ENCODE measurements at regions not wholly inside any gene's neighbourhood (a gene's known extent, or its start where the extent isn't known, plus 50 kb on each side); places are given as distances from the start of the nearest gene placed in this dataset.
A peak's percentile ranks its signal among the peaks of the same experiment; 100 is the strongest.

GRCh38 chr4:157739242-157739641 lies 433.6 kb downstream of the GASK1B start:
- 27% methylated on average over 2 of the region's 2 CpGs for WGBS (ENCODE audit: low lambda C conversion rate)
- H2AFZ ChIP-seq (ENCODE audit: low read depth), result peak overlapping the region; percentile 41; the same call in 1 of the 2 replicates
- no peaks in the 10 kb centered on the region for H3F3A ChIP-seq (replicated peaks; ENCODE audit: insufficient read depth)
- H3K27ac ChIP-seq (ENCODE audit: low read depth in 2 of 2, low read length in 1 of 2), result peak overlapping the region in 1 of 2 experiments; percentile 24; a peak in 1 of 4 replicates
- no peak for TF ChIP-seq TEAD4 (IDR thresholded peaks at IDR 0.05; ENCODE audit: borderline replicate concordance, insufficient read depth)
- no peak for TF ChIP-seq MEF2A (IDR thresholded peaks at IDR 0.05; ENCODE audit: borderline replicate concordance, low read depth)
- TF ChIP-seq CTCF (IDR thresholded peaks at IDR 0.05), result no peak
- no peak for TF ChIP-seq CHD2 (IDR thresholded peaks at IDR 0.05; ENCODE audit: low read length, partially characterized antibody)
- TF ChIP-seq EP300 (IDR thresholded peaks at IDR 0.05; ENCODE audit: borderline replicate concordance in 1 of 2, low read depth in 1 of 2, low read length in 1 of 2), result no peak
- TF ChIP-seq RXRA (IDR thresholded peaks at IDR 0.05; ENCODE audit: borderline replicate concordance, low read depth), result no peak
- TF ChIP-seq GABPA (IDR thresholded peaks at IDR 0.05; ENCODE audit: low read depth), result no peak
- TF ChIP-seq SMC3 (IDR thresholded peaks at IDR 0.05; ENCODE audit: low read depth, low read length), result no peak
- TF ChIP-seq SIN3A (IDR thresholded peaks at IDR 0.05; ENCODE audit: borderline replicate concordance, low read depth, low read length), result no peak
- TF ChIP-seq MXI1 (IDR thresholded peaks at IDR 0.05; ENCODE audit: low read depth, low read length), result no peak
- TF ChIP-seq IRF3 (IDR thresholded peaks at IDR 0.05; ENCODE audit: low read depth, low read length), result no peak
- H3K9ac ChIP-seq, result no peak overlapping the region
- ChIA-PET CTCF (no interaction called here), POLR2A (no interaction called here)
- no peaks in the 10 kb centered on the region for H3K9me3 ChIP-seq
- no peak overlapping the region for H3K4me2 ChIP-seq
- no peak overlapping the region for H3K4me3 ChIP-seq (ENCODE audit: low read depth in 2 of 2, low read length in 1 of 2)
- H4K20me1 ChIP-seq (ENCODE audit: insufficient read depth), result no peaks in the 10 kb centered on the region
- no peaks in the 10 kb centered on the region for H3K27me3 ChIP-seq (ENCODE audit: insufficient read depth)
- no peaks in the 10 kb centered on the region for H3K9me2 ChIP-seq
- no peaks in the 10 kb centered on the region for H3K79me2 ChIP-seq (ENCODE audit: insufficient read depth)
- no peaks in the 10 kb centered on the region for H3K4me1 ChIP-seq (ENCODE audit: control insufficient read depth in 1 of 2, insufficient read depth in 2 of 2, low read depth in 1 of 2, low read length in 1 of 2)
- no peaks in the 10 kb centered on the region for H3K36me3 ChIP-seq (replicated peaks in 1 of 2; ENCODE audit: control insufficient read depth in 1 of 2, insufficient read depth in 2 of 2, low read length in 1 of 2)
- DNase-seq, result no peak

- CTCF ChIA-PET, result no interaction called here
- TF ChIP-seq NFIC (IDR thresholded peaks at IDR 0.05; ENCODE audit: borderline replicate concordance) (no peak), ELF1 (IDR thresholded peaks at IDR 0.05) (no peak), ZBTB33 (IDR thresholded peaks at IDR 0.05; ENCODE audit: borderline replicate concordance, low read depth) (no peak), RAD21 (IDR thresholded peaks at IDR 0.05; ENCODE audit: low read length) (no peak), MEF2A (IDR thresholded peaks at IDR 0.05; ENCODE audit: borderline replicate concordance, low read depth) (no peak), USF2 (IDR thresholded peaks at IDR 0.05; ENCODE audit: borderline replicate concordance, low read depth, low read length) (no peak), RFX5 (IDR thresholded peaks at IDR 0.05; ENCODE audit: low read length) (no peak)
Observed at GRCh38 chr4:157728215-157728614, 444.6 kb downstream of the GASK1B start.

More at GRCh38 chr4:157728215-157728614, 444.6 kb downstream of the GASK1B start:
- Histone ChIP-seq H3K79me2 (ENCODE audit: insufficient read depth) (no peaks in the 10 kb centered on the region), H3F3A (replicated peaks; ENCODE audit: insufficient read depth) (no peaks in the 10 kb centered on the region), H3K36me3 (replicated peaks in 1 of 2; ENCODE audit: control insufficient read depth in 1 of 2, insufficient read depth in 2 of 2, low read length in 1 of 2) (no peaks in the 10 kb centered on the region), H3K4me1 (ENCODE audit: control insufficient read depth in 1 of 2, insufficient read depth in 2 of 2, low read depth in 1 of 2, low read length in 1 of 2) (no peaks in the 10 kb centered on the region), H2AFZ (ENCODE audit: low read depth) (no peak overlapping the region), H3K27ac (ENCODE audit: low read depth in 2 of 2, low read length in 1 of 2) (no peak overlapping the region), H4K20me1 (ENCODE audit: insufficient read depth) (no peaks in the 10 kb centered on the region), H3K9me3 (no peaks in the 10 kb centered on the region), H3K4me2 (no peak overlapping the region), H3K9me2 (no peaks in the 10 kb centered on the region), H3K4me3 (ENCODE audit: low read depth in 2 of 2, low read length in 1 of 2) (no peak overlapping the region), H3K27me3 (ENCODE audit: insufficient read depth) (no peaks in the 10 kb centered on the region), H3K9ac (no peak overlapping the region)
- POLR2A ChIA-PET, result no interaction called here
- no peak for DNase-seq
- WGBS (ENCODE audit: low lambda C conversion rate), result 29% methylated on average over 3 of the region's 3 CpGs
